GM12891 (cell line): ENCODE measurements at regions not wholly inside any gene's neighbourhood (a gene's known extent, or its start where the extent isn't known, plus 50 kb on each side); places are given as distances from the start of the nearest gene placed in this dataset.

ENCODE experiments used
- DNase-seq: peaks from one replicate; pipeline ENCODE4 v3.0.0; 2011; ENCODE audit warnings: low spot score; ENCODE audit not compliant: insufficient read length
- FAIRE-seq: peaks from 2 replicates; lab custom pipeline; 2011; peaks lifted over from hg19 to GRCh38; lab: Jason Lieb, UNC
- PAX5 ChIP-seq: IDR thresholded peaks from 2 replicates; pipeline ENCODE4 v1.6.1; 2011; ENCODE audit warnings: low read length, moderate library complexity, mild to moderate bottlenecking; ENCODE audit not compliant: insufficient read depth, severe bottlenecking
- POLR2A ChIP-seq: IDR thresholded peaks from 2 replicates; pipeline ENCODE4 v1.6.1; 2011; ENCODE audit warnings: low read depth, low read length, control low read depth
- POLR2AphosphoS5 ChIP-seq: IDR thresholded peaks from 2 replicates; pipeline ENCODE4 v1.6.1; 2011; ENCODE audit warnings: low read depth, low read length, control low read depth
- POU2F2 ChIP-seq: IDR thresholded peaks from 2 replicates; pipeline ENCODE4 v1.6.1; 2011; ENCODE audit warnings: low read depth, mild to moderate bottlenecking, control low read depth, low read length, moderate library complexity
- SPI1 ChIP-seq: IDR thresholded peaks from 2 replicates; pipeline ENCODE4 v1.6.1; 2011; ENCODE audit warnings: low read depth, low read length, control low read depth
- TAF1 ChIP-seq: IDR thresholded peaks from 2 replicates; pipeline ENCODE4 v1.6.1; 2011; ENCODE audit warnings: low read depth, low read length, control low read depth

GRCh38 chr9:86659413-86660046 lies 287.8 kb downstream of the GAS1 start:
- DNase-seq (no peak), FAIRE-seq (no peak)
- no peak for TF ChIP-seq TAF1

GRCh38 chr9:86655147-86655546 lies 292.2 kb downstream of the GAS1 start:
- no peak for FAIRE-seq
- DNase-seq = no peak
- TF ChIP-seq POLR2A = no peak
- no peak for TF ChIP-seq SPI1
- no peak for TF ChIP-seq PAX5
- no peak for TF ChIP-seq POLR2AphosphoS5
- TF ChIP-seq TAF1 = no peak
- TF ChIP-seq POU2F2 = no peak

GRCh38 chr9:86653466-86653865 lies 293.8 kb downstream of the GAS1 start:
- no peak for TF ChIP-seq PAX5
- no peak for TF ChIP-seq POLR2AphosphoS5
- no peak for TF ChIP-seq POU2F2
- TF ChIP-seq SPI1 = no peak
- no peak for TF ChIP-seq TAF1
- no peak for TF ChIP-seq POLR2A
- no peak for FAIRE-seq
- no peak for DNase-seq

- DNase-seq (no peak), FAIRE-seq (no peak)
- no peak for TF ChIP-seq POU2F2
- no peak for TF ChIP-seq POLR2A
- TF ChIP-seq POLR2AphosphoS5 = no peak
- TF ChIP-seq SPI1 = no peak
- no peak for TF ChIP-seq PAX5
- no peak for TF ChIP-seq TAF1
Measured at GRCh38 chr9:86652736-86653135, 294.6 kb downstream of the GAS1 start.

GRCh38 chr9:86649913-86650312 lies 295.7 kb upstream of the TUT7 start:
- DNase-seq (no peak), FAIRE-seq (no peak)
- no peak for TF ChIP-seq SPI1
- no peak for TF ChIP-seq POLR2AphosphoS5
- TF ChIP-seq POU2F2 = no peak
- no peak for TF ChIP-seq TAF1
- no peak for TF ChIP-seq POLR2A
- no peak for TF ChIP-seq PAX5

- DNase-seq (no peak), FAIRE-seq (no peak)
- no peak for TF ChIP-seq TAF1
- TF ChIP-seq SPI1 = no peak
- TF ChIP-seq POLR2AphosphoS5 = no peak
- no peak for TF ChIP-seq PAX5
Measured at GRCh38 chr9:86648828-86649170, 294.6 kb upstream of the TUT7 start.

- DNase-seq (no peak), FAIRE-seq (no peak)
- TF ChIP-seq POLR2AphosphoS5 (no peak), POLR2A (no peak), TAF1 (no peak), POU2F2 (no peak), SPI1 (no peak), PAX5 (no peak)
Measured at GRCh38 chr9:86648156-86648827, 294.1 kb upstream of the TUT7 start.

- no peak for FAIRE-seq
- DNase-seq = no peak
- TF ChIP-seq POU2F2 (no peak), POLR2A (no peak), SPI1 (no peak), PAX5 (no peak), TAF1 (no peak), POLR2AphosphoS5 (no peak)
Measured at GRCh38 chr9:86645303-86645702, 291.1 kb upstream of the TUT7 start.

GRCh38 chr9:86644675-86645034 lies 290.4 kb upstream of the TUT7 start:
- TF ChIP-seq POLR2A (no peak), POU2F2 (no peak), SPI1 (no peak), TAF1 (no peak), PAX5 (no peak), POLR2AphosphoS5 (no peak)
- FAIRE-seq (no peak), DNase-seq (no peak)
